HT1080 (cell line): ENCODE measurements at regions not wholly inside any gene's neighbourhood (a gene's known extent, or its start where the extent isn't known, plus 50 kb on each side); places are given as distances from the start of the nearest gene placed in this dataset.
A peak's percentile ranks its signal among the peaks of the same experiment; 100 is the strongest.
"Not testable (repeated sequence)": the region's sequence is repeated elsewhere in the genome, so short reads cannot be mapped to it uniquely, and the experiment has no call there.

Experiments
- DNase-seq: peaks from one replicate; pipeline ENCODE4 v3.0.0-alpha.2; 2015; ENCODE audit warnings: low read depth

GRCh38 chr20:55424968-55425367, 580.4 kb downstream of the CBLN4 start:
- DNase-seq, result no peak

DNA sequence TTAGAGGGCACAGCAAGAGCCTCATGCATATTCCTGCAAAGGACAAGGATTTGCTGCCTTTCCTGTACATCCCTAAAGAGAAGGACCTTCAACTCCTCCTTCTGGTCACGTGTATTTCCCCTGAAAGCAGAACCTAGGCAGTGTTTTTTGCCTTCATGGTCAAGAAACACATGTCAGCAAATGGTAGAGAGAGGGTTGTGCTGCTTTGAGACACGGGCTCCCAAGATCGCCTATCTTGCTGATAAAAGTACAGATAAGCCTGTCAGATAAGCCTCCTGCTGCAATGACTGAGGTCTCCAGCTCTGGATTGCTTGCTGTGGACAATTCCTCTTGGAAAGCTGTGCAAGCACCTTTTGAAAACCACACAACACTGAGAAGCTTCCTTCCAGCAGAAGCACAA, 580.8 kb downstream of the CBLN4 start:
- DNase-seq, result no peak

- DNase-seq, result no peak
Observed at GRCh38 chr20:55417836-55418235, 587.5 kb downstream of the CBLN4 start.

GRCh38 chr20:55415567-55416142, 589.7 kb downstream of the CBLN4 start:
- DNase-seq, result peak; percentile 24

DNA sequence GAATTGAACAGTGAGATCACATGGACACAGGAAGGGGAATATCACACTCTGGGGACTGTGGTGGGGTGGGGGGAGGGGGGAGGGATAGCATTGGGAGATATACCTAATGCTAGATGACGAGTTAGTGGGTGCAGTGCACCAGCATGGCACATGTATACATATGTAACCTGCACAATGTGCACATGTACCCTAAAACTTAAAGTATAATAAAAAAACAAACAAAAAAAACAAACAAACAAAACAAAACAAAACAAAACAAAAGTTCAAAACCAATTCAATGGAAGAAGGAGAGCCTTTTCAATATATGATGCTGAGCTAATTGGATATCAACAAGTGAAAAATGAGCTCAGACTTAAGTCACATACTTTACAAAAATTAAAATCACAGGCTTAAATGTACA, 592.8 kb downstream of the CBLN4 start:
- not testable (repeated sequence) for DNase-seq

DNA sequence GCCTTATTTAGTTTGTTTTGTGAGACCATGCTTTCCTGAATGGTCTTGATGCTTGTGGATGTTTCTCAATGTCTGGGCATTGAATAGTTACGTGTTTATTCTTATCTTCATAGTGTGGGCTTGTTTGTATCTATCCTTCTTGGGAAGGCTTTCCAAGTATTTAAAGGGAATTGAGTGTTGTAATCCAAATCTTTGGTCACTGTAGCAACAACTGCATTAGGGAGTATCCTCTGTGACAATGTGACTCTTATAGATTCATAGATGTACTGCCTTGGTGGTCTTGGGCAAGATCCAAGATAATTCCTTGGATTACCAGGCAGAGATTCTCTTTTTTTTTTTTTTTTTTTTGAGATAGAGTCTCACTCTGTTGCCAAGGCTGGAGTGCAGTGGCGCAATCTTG, 598.4 kb downstream of the CBLN4 start:
- no peak for DNase-seq

DNA sequence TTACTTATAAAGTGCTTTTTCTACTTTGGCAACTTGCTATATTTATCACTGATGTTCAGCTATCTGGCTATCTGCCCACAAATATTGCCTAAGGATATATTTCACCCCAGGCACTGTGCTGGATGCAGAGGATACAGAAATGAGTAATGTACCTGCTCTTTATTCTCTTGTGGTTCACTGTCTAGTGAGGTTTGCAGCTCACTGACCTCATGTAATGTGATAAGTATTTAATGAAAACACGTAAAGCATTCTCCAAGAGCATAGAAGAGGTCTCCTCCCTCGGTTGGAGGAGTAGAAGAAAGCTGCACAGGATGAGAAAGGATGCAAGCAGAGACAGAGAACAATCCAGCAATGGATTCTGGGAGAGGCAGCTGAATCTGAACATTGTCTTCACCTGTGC, 610.7 kb downstream of the CBLN4 start:
- peak; percentile 39 for DNase-seq

DNA sequence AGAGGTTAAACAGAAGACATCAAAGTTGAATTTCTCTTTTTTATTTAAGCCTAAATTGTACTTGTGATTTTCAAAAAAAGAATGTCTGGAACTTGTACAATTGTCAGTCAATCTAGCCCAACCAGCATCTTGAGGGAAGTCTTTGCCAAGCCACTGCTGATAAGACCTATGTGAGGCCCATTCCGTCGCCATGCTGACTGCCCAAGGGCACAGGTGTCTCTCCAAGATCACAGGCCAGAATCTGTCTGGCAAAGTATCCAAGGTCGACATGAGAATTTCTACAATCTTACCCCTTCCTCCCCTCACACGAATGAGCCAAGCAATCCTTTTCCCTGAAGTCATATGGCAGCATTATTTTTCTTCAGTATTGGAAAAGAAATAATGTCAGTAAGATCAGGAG, 614.5 kb downstream of the CBLN4 start:
- no peak for DNase-seq

GRCh38 chr20:55386686-55387085, 618.6 kb downstream of the CBLN4 start:
- DNase-seq, result peak; percentile 83

GRCh38 chr20:55375920-55376319, 629.4 kb downstream of the CBLN4 start:
- DNase-seq, result peak; percentile 42

GRCh38 chr20:55365745-55366144, 639.6 kb downstream of the CBLN4 start:
- DNase-seq, result no peak

- DNase-seq, result no peak
Observed at GRCh38 chr20:55360895-55361294, 644.4 kb downstream of the CBLN4 start.

DNA sequence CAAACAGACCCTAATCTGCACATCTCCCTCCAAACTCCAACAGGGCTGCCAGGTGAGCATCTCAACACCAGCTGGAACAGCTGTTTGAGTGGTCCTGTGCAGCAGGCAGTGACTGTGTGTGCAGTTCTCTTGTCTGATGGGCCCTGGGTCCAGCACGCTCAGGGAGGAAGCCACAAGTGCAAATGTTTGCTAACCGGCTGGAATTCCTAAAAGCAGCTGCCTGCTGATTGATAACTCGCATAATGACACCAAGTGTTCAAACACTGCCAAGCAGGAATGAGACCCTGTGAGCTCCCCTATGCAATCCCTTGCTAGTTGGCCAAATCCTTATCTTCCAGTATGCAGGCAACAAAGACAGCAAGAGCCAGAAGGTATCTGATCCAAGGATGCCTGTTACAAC, 650.6 kb downstream of the CBLN4 start:
- DNase-seq, result no peak

- peak; percentile 74 for DNase-seq
Observed at GRCh38 chr20:55353206-55353605, 652.1 kb downstream of the CBLN4 start.

DNA sequence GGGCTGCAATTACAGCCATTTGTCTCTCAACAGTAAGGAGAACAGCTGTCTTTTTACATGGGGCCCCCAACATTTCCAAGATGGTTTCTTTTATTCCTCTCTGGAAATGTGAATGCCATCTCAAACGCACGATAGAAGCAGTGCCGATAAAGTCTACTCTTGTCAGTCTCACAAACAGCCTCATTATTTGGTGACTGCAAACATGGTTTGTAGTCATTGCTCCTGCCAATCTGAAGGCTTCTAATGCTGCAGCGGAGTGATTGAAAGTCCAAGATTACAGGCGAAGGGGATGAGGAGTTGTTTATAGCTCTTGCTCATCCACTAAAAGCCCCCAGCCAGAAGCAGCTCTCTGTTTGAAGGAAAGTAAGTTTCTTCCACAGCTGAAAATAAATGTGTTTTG, 657.1 kb downstream of the CBLN4 start:
- DNase-seq, result no peak

DNA sequence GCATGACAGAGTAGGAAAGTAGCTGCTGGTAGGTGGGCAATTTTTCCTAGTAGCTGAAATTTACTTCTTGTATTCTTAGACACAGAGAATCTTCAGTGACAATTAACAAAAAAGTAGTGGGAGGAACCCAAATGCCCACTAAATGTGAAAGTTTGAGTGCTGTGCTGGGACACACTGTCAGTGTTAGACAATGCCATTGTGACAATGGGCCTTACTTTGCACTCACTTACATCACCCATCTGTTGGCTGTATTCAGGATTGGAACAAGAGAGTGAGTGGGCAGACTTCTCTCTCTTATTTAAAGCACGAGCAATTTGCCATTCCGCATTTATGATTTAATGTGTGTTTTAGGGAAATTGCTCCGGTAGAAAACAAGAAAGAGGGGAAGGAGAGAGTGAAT, 662.5 kb downstream of the CBLN4 start:
- no peak for DNase-seq

- DNase-seq, result peak; percentile 38
Observed at GRCh38 chr20:55333798-55334197, 671.5 kb downstream of the CBLN4 start.

DNA sequence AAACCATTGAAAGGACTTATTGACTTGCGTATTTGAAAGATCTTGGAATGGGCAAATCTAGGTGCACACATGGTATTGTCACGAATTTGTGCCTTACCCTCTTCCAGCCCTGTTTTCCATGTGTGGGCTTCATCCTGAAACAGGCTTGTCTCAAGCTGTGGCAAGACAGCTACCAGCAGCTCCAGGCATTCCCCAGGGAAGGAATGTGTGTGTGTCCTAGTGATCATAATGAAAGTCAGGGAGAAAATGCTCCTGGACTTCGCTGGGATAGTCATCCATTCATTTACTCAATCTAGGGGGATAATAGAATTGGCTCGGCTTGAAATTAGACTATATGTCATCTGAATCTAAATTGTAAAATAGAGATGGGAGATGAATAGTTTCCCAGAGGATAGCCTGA, 676.2 kb downstream of the CBLN4 start:
- no peak for DNase-seq

DNA sequence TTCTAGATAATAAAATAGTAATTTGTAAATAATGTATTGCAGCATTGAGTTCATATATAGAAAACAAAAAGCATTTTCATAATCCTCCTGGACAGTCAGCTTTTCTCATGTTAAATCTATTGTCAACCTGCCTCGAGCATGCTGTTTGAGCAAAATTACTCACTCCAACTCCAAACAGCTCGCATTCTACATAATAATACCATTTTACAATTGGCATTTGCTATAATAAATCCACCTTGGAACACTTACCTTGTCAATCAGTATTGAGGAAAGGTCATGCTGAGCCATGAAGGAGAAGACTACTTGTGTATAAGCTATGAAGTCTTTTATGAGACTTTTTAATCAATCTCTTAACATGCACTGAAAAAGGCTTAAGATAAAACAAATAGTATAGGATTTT, 682.6 kb downstream of the CBLN4 start:
- DNase-seq, result no peak

- DNase-seq, result no peak
Observed at GRCh38 chr20:55316753-55317152, 688.6 kb downstream of the CBLN4 start.

GRCh38 chr20:55310844-55311243, 694.5 kb downstream of the CBLN4 start:
- not testable (repeated sequence) for DNase-seq

GRCh38 chr20:55291261-55291660, 714.1 kb downstream of the CBLN4 start:
- peak; percentile 10 for DNase-seq

GRCh38 chr20:55283889-55284288, 721.4 kb downstream of the CBLN4 start:
- DNase-seq, result no peak

GRCh38 chr20:55273149-55273548, 732.2 kb downstream of the CBLN4 start:
- DNase-seq, result peak; percentile 57
